Calu3 (cell line): ENCODE measurements at regions not wholly inside any gene's neighbourhood (a gene's known extent, or its start where the extent isn't known, plus 50 kb on each side); places are given as distances from the start of the nearest gene placed in this dataset.

Experiments
- BruUV-seq: library from RNA; stranded (reverse); fragments of 400-500 nt; replicated peaks from 2 replicates; lab custom pipeline; 2021; lab: Mats Ljungman, UMichigan
- CTCF ChIA-PET: fragments of 300-600 bp; sonication (Branson Sonifier 250); formaldehyde crosslinking; loops from one replicate; lab custom pipeline; 2022; ENCODE audit warnings: antibody characterized with exemption; lab: Charles Lee
- DNase-seq: peaks from one replicate; pipeline ENCODE4 v3.0.0; 2022
- H3K27ac Mint-ChIP-seq: one replicate; pipeline ENCODE4 v1.8.0; 2022; ENCODE audit warnings: mixed read lengths; ENCODE audit not compliant: unreplicated experiment
- H3K27me3 Mint-ChIP-seq: one replicate; pipeline ENCODE4 v1.8.0; 2022; ENCODE audit warnings: mixed read lengths; ENCODE audit not compliant: unreplicated experiment
- H3K36me3 Mint-ChIP-seq: one replicate; pipeline ENCODE4 v1.8.0; 2022; ENCODE audit warnings: mild to moderate bottlenecking, moderate library complexity, mixed read lengths; ENCODE audit not compliant: insufficient read depth, unreplicated experiment
- H3K4me1 Mint-ChIP-seq: one replicate; pipeline ENCODE4 v1.8.0; 2022; ENCODE audit warnings: mild to moderate bottlenecking, low read depth, mixed read lengths; ENCODE audit not compliant: unreplicated experiment
- H3K4me3 Mint-ChIP-seq: one replicate; pipeline ENCODE4 v1.8.0; 2022; ENCODE audit warnings: mild to moderate bottlenecking, low read depth, moderate library complexity, mixed read lengths; ENCODE audit not compliant: unreplicated experiment
- H3K9me3 Mint-ChIP-seq: one replicate; pipeline ENCODE4 v1.8.0; 2022; ENCODE audit warnings: low read depth, mixed read lengths; ENCODE audit not compliant: unreplicated experiment
- intact Hi-C: fragments of 100-400 bp; cut with micrococcal nuclease; formaldehyde crosslinking; loops from one replicate; pipeline ENCODE4 v1.10.0; 2022; ENCODE audit not compliant: unreplicated experiment
- TF ChIP-seq, protein P1 (sequence below): fragments of 200-600 bp; IDR thresholded peaks from one replicate; pipeline ENCODE4 v1.8.0; 2022; ENCODE audit warnings: antibody characterized with exemption; ENCODE audit not compliant: unreplicated experiment

DNA sequence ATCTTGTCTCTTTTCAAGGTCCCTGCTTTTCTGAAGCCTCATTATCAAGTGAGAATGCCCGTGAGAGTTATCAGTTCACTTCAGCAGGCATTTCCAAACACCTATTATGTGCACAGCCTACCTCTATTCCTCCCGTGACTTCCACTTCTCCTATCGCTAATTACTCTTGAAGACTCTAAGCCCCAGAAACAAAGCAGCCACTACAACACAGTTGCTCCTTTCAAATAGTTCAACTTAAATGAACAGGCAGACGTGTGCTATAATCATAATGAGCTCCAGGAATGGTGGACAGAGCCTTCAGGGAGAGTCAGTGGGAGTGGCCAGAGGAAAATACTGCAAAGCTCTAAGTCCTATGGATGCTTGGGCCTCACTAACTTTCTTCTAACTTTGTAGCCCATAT lies 159.0 kb downstream of the RDH14 start:
- Mint-ChIP-seq H3K27ac (no peak overlapping the region), H3K36me3 (no peaks in the 10 kb centered on the region), H3K9me3 (no peaks in the 10 kb centered on the region), H3K27me3 (peaks cover under 1% of the 10 kb centered on the region), H3K4me1 (no peaks in the 10 kb centered on the region), H3K4me3 (no peak overlapping the region)
- TF ChIP-seq, protein P1, sequence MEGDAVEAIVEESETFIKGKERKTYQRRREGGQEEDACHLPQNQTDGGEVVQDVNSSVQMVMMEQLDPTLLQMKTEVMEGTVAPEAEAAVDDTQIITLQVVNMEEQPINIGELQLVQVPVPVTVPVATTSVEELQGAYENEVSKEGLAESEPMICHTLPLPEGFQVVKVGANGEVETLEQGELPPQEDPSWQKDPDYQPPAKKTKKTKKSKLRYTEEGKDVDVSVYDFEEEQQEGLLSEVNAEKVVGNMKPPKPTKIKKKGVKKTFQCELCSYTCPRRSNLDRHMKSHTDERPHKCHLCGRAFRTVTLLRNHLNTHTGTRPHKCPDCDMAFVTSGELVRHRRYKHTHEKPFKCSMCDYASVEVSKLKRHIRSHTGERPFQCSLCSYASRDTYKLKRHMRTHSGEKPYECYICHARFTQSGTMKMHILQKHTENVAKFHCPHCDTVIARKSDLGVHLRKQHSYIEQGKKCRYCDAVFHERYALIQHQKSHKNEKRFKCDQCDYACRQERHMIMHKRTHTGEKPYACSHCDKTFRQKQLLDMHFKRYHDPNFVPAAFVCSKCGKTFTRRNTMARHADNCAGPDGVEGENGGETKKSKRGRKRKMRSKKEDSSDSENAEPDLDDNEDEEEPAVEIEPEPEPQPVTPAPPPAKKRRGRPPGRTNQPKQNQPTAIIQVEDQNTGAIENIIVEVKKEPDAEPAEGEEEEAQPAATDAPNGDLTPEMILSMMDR = no peak
- BruUV-seq = no TSS peak
- CTCF ChIA-PET = no interaction called here
- intact Hi-C loops = no loop called here
- DNase-seq = no peak

DNA sequence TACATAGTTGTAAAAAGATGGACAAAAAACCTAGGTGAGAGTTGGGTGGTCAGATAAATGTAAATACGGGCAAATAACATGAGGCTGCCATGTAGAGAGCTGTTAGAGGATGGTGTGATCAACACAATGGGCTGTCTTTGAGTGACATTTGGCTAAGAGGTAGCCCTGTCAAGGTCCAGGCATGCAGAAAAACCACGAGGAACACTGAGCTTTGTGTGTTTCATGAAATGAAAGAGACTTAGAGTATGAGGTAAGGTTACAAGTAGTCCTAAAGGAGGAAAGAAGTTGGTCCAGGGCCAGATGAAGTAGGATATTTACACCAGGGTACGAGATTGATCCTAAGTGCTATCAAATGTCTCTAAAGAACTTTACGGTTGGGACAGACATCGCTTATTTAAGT lies 160.9 kb downstream of the RDH14 start:
- Mint-ChIP-seq H3K27ac (no peak overlapping the region), H3K36me3 (no peaks in the 10 kb centered on the region), H3K4me1 (no peaks in the 10 kb centered on the region), H3K27me3 (peaks cover 14% of the 10 kb centered on the region), H3K9me3 (no peaks in the 10 kb centered on the region), H3K4me3 (no peak overlapping the region)
- TF ChIP-seq, protein P1 = no peak
- intact Hi-C loops = no loop called here
- DNase-seq = no peak
- CTCF ChIA-PET = no interaction called here
- no TSS peak for BruUV-seq

DNA sequence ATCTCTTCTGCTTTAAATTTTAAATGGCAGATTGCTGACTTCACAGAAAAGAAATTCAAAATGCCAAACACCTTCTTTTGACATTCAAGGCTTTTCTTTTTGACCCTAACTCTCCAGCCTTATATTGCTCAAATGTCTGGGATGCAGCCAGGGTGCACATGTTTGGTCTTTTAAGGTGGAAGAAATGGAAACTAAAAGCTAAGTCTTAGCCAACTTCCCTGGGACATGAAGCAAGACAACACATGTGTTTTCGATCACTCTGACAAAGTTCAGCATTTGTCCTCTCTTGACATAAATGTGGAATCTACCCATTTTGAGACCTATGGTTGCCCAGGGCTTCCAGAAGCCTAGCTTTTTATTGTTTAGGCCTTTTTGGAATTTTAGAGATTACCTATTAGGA lies 161.6 kb downstream of the RDH14 start:
- H3K4me3 Mint-ChIP-seq = no peak overlapping the region
- TF ChIP-seq, protein P1 = no peak
- no peaks in the 10 kb centered on the region for H3K4me1 Mint-ChIP-seq
- H3K27me3 Mint-ChIP-seq = peaks cover 22% of the 10 kb centered on the region
- CTCF ChIA-PET = no interaction called here
- BruUV-seq = no TSS peak
- no peak overlapping the region for H3K27ac Mint-ChIP-seq
- no peak for DNase-seq
- H3K36me3 Mint-ChIP-seq = no peaks in the 10 kb centered on the region
- intact Hi-C loops = no loop called here
- no peaks in the 10 kb centered on the region for H3K9me3 Mint-ChIP-seq

DNA sequence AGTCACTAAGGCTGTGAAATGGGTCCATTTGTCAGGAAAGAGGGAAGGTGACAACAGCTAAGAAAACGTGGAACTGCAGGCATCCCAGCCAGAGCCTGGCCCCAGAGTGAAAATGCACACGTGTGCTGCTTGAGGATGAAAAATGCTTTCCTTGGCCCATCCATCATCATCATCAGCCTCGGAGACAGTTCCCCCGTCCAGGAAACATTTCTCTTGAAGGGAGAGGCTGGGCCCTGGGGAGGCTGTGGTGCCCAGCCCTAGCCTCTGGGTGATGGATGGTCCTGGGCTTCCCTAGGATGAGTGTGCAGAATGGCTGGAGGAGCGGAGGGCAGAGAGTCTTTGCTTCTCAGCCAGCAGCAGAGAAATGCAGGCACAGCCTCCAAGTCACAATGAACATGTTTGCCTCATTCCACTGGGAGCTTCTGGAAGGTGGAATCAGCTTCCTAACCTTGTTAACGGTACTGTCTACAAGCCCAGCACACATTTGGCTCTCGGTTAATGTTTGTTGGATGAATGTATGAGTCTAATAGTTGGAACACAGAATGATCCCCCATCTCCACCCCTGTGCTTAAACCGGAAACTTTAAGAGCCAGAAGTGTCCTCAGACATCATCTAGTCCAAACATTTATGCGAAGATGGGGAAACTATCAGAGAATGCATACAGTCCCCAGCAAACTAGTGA lies 164.0 kb downstream of the RDH14 start:
- no peak for DNase-seq
- no peak overlapping the region for H3K27ac Mint-ChIP-seq
- intact Hi-C loops = no loop called here
- no peak overlapping the region for H3K4me3 Mint-ChIP-seq
- TF ChIP-seq, protein P1 = no peak
- no TSS peak for BruUV-seq
- no peaks in the 10 kb centered on the region for H3K4me1 Mint-ChIP-seq
- peaks cover 31% of the 10 kb centered on the region for H3K27me3 Mint-ChIP-seq
- no peaks in the 10 kb centered on the region for H3K36me3 Mint-ChIP-seq
- H3K9me3 Mint-ChIP-seq = no peaks in the 10 kb centered on the region
- CTCF ChIA-PET = no interaction called here
